ENCODE measurements at regions not wholly inside any gene's neighbourhood (a gene's known extent, or its start where the extent isn't known, plus 50 kb on each side); places are given as distances from the start of the nearest gene placed in this dataset.

GRCh38 chr14:85248881-85249635, 280.9 kb upstream of the FLRT2 start:
- TF ChIP-seq POLR2AphosphoS5 (IDR thresholded peaks at IDR 0.05; ENCODE audit: low read depth), result no peak
- TF ChIP-seq CTCF (IDR thresholded peaks at IDR 0.05; ENCODE audit: insufficient read depth, low read length), result no peak
